GM18507 (cell line): ENCODE measurements at regions not wholly inside any gene's neighbourhood (a gene's known extent, or its start where the extent isn't known, plus 50 kb on each side); places are given as distances from the start of the nearest gene placed in this dataset.
A peak's percentile ranks its signal among the peaks of the same experiment; 100 is the strongest.

Source experiments
- DNase-seq: peaks from one replicate; pipeline ENCODE4 v3.0.0; 2011; ENCODE audit warnings: low read depth; ENCODE audit not compliant: insufficient read length; ENCODE audit errors: extremely low spot score
- FAIRE-seq: peaks from 2 replicates; lab custom pipeline; 2011; peaks lifted over from hg19 to GRCh38; lab: Jason Lieb, UNC

GRCh38 chr17:72025113-72025512, 95.7 kb upstream of the SOX9 start:
- peak; percentile 39 for FAIRE-seq

GRCh38 chr17:72030067-72030899, 90.5 kb upstream of the SOX9 start:
- FAIRE-seq: peak; percentile 97
- peak; percentile 30 for DNase-seq

More at GRCh38 chr17:72025113-72025512, 95.7 kb upstream of the SOX9 start:
- no peak for DNase-seq

- DNase-seq: no peak
- FAIRE-seq: peak; percentile 29
Measured at GRCh38 chr17:72031219-72031884, 89.5 kb upstream of the SOX9 start.

GRCh38 chr17:72033334-72033733, 87.5 kb upstream of the SOX9 start:
- DNase-seq (no peak), FAIRE-seq (no peak)

- FAIRE-seq: peak; percentile 86
- DNase-seq: peak; percentile 9
Measured at GRCh38 chr17:72034000-72034399, 86.8 kb upstream of the SOX9 start.

- DNase-seq: no peak
- FAIRE-seq: peak; percentile 26
Measured at GRCh38 chr17:72038427-72038826, 82.4 kb upstream of the SOX9 start.

- FAIRE-seq (no peak), DNase-seq (no peak)
Measured at GRCh38 chr17:72039490-72039889, 81.3 kb upstream of the SOX9 start.

GRCh38 chr17:72046178-72046577, 74.6 kb upstream of the SOX9 start:
- FAIRE-seq (no peak), DNase-seq (no peak)

GRCh38 chr17:72046643-72047612, 73.9 kb upstream of the SOX9 start:
- DNase-seq: no peak
- FAIRE-seq: no peak

GRCh38 chr17:72049914-72050313, 70.9 kb upstream of the SOX9 start:
- FAIRE-seq (no peak), DNase-seq (no peak)

- FAIRE-seq (no peak), DNase-seq (no peak)
Measured at GRCh38 chr17:72053036-72053435, 67.8 kb upstream of the SOX9 start.

- FAIRE-seq (no peak), DNase-seq (no peak)
Measured at GRCh38 chr17:72053449-72053848, 67.4 kb upstream of the SOX9 start.

- DNase-seq (no peak), FAIRE-seq (no peak)
Measured at GRCh38 chr17:72056155-72056554, 64.7 kb upstream of the SOX9 start.

GRCh38 chr17:72056727-72057290, 64.0 kb upstream of the SOX9 start:
- DNase-seq (no peak), FAIRE-seq (no peak)

- DNase-seq (no peak), FAIRE-seq (no peak)
Measured at GRCh38 chr17:72060084-72060483, 60.7 kb upstream of the SOX9 start.

- DNase-seq (no peak), FAIRE-seq (no peak)
Measured at GRCh38 chr17:72063262-72063661, 57.6 kb upstream of the SOX9 start.

- FAIRE-seq: no peak
- no peak for DNase-seq
Measured at GRCh38 chr17:72063756-72064450, 56.9 kb upstream of the SOX9 start.

GRCh38 chr17:72064606-72065193, 56.1 kb upstream of the SOX9 start:
- no peak for FAIRE-seq
- DNase-seq: no peak

- DNase-seq (no peak), FAIRE-seq (no peak)
Measured at GRCh38 chr17:72065556-72065955, 55.3 kb upstream of the SOX9 start.
